ENCODE measurements at regions not wholly inside any gene's neighbourhood (a gene's known extent, or its start where the extent isn't known, plus 50 kb on each side); places are given as distances from the start of the nearest gene placed in this dataset.

- DNase-seq (ENCODE audit: insufficient read length, low spot score, missing footprints) = no peak
- H3K27ac ChIP-seq (ENCODE audit: low read depth, low read length) = no peak overlapping the region
- H3K9me3 ChIP-seq (ENCODE audit: low read depth, low read length) = no peaks in the 10 kb centered on the region
- no peaks in the 10 kb centered on the region for H3K79me2 ChIP-seq (ENCODE audit: insufficient read depth, low read length)
- no peak overlapping the region for H3K4me3 ChIP-seq (ENCODE audit: insufficient read depth, low read length)
- H2AFZ ChIP-seq (ENCODE audit: low read length) = no peak overlapping the region
- TF ChIP-seq CTCF (IDR thresholded peaks at IDR 0.05; ENCODE audit: extremely low read depth, low read depth, low read length) = no peak
- no peaks in the 10 kb centered on the region for H4K20me1 ChIP-seq (ENCODE audit: insufficient read depth, low read length)
- no peaks in the 10 kb centered on the region for H3K27me3 ChIP-seq (ENCODE audit: insufficient read depth, low read length)
- H3K4me2 ChIP-seq (ENCODE audit: insufficient read depth, low read length) = no peak overlapping the region
- no peaks in the 10 kb centered on the region for H3K4me1 ChIP-seq (ENCODE audit: insufficient read depth, low read length)
- no peaks in the 10 kb centered on the region for H3K36me3 ChIP-seq (ENCODE audit: insufficient read depth, low read length)
These were observed 738.1 kb downstream of the HDGFL1 start for GRCh38 chr6:23307516-23307915.

GRCh38 chr6:23308166-23308565 lies 738.8 kb downstream of the HDGFL1 start:
- no peak overlapping the region for H3K4me2 ChIP-seq (ENCODE audit: insufficient read depth, low read length)
- H3K27me3 ChIP-seq (ENCODE audit: insufficient read depth, low read length) = no peaks in the 10 kb centered on the region
- no peaks in the 10 kb centered on the region for H3K9me3 ChIP-seq (ENCODE audit: low read depth, low read length)
- DNase-seq (ENCODE audit: insufficient read length, low spot score, missing footprints) = no peak
- no peaks in the 10 kb centered on the region for H3K36me3 ChIP-seq (ENCODE audit: insufficient read depth, low read length)
- no peak overlapping the region for H3K4me3 ChIP-seq (ENCODE audit: insufficient read depth, low read length)
- no peak for TF ChIP-seq CTCF (IDR thresholded peaks at IDR 0.05; ENCODE audit: extremely low read depth, low read depth, low read length)
- no peaks in the 10 kb centered on the region for H4K20me1 ChIP-seq (ENCODE audit: insufficient read depth, low read length)
- H3K4me1 ChIP-seq (ENCODE audit: insufficient read depth, low read length) = no peaks in the 10 kb centered on the region
- H3K27ac ChIP-seq (ENCODE audit: low read depth, low read length) = no peak overlapping the region
- no peak overlapping the region for H2AFZ ChIP-seq (ENCODE audit: low read length)
- H3K79me2 ChIP-seq (ENCODE audit: insufficient read depth, low read length) = no peaks in the 10 kb centered on the region

GRCh38 chr6:23311211-23311610 lies 741.8 kb downstream of the HDGFL1 start:
- Histone ChIP-seq H3K4me1 (ENCODE audit: insufficient read depth, low read length) (no peaks in the 10 kb centered on the region), H3K9me3 (ENCODE audit: low read depth, low read length) (no peaks in the 10 kb centered on the region), H2AFZ (ENCODE audit: low read length) (no peak overlapping the region), H3K27me3 (ENCODE audit: insufficient read depth, low read length) (no peaks in the 10 kb centered on the region), H3K4me2 (ENCODE audit: insufficient read depth, low read length) (no peak overlapping the region), H3K79me2 (ENCODE audit: insufficient read depth, low read length) (no peaks in the 10 kb centered on the region), H3K4me3 (ENCODE audit: insufficient read depth, low read length) (no peak overlapping the region), H3K36me3 (ENCODE audit: insufficient read depth, low read length) (no peaks in the 10 kb centered on the region), H3K27ac (ENCODE audit: low read depth, low read length) (no peak overlapping the region), H4K20me1 (ENCODE audit: insufficient read depth, low read length) (no peaks in the 10 kb centered on the region)
- DNase-seq (ENCODE audit: insufficient read length, low spot score, missing footprints) = no peak
- TF ChIP-seq CTCF (IDR thresholded peaks at IDR 0.05; ENCODE audit: extremely low read depth, low read depth, low read length) = no peak

- Histone ChIP-seq H3K4me2 (ENCODE audit: insufficient read depth, low read length) (no peak overlapping the region), H3K27me3 (ENCODE audit: insufficient read depth, low read length) (no peaks in the 10 kb centered on the region), H3K4me3 (ENCODE audit: insufficient read depth, low read length) (no peak overlapping the region), H3K4me1 (ENCODE audit: insufficient read depth, low read length) (no peaks in the 10 kb centered on the region), H3K27ac (ENCODE audit: low read depth, low read length) (no peak overlapping the region), H4K20me1 (ENCODE audit: insufficient read depth, low read length) (no peaks in the 10 kb centered on the region), H3K79me2 (ENCODE audit: insufficient read depth, low read length) (no peaks in the 10 kb centered on the region), H2AFZ (ENCODE audit: low read length) (no peak overlapping the region), H3K9me3 (ENCODE audit: low read depth, low read length) (no peaks in the 10 kb centered on the region), H3K36me3 (ENCODE audit: insufficient read depth, low read length) (no peaks in the 10 kb centered on the region)
- no peak for TF ChIP-seq CTCF (IDR thresholded peaks at IDR 0.05; ENCODE audit: extremely low read depth, low read depth, low read length)
- DNase-seq (ENCODE audit: insufficient read length, low spot score, missing footprints) = no peak
These were observed 746.8 kb downstream of the HDGFL1 start for GRCh38 chr6:23316131-23316530.

Data from osteoblast (primary cell).